Hepatocyte (in vitro differentiated cells): ENCODE measurements at regions not wholly inside any gene's neighbourhood (a gene's known extent, or its start where the extent isn't known, plus 50 kb on each side); places are given as distances from the start of the nearest gene placed in this dataset.

ENCODE experiments used
- CTCF ChIP-seq: fragments of 200-600 bp; sonication (generic); IDR thresholded peaks from 2 replicates; pipeline ENCODE4 v1.5.1; 2016; ENCODE audit warnings: antibody characterized with exemption, mild to moderate bottlenecking; ENCODE audit not compliant: poor library complexity
- EZH2 ChIP-seq: fragments of 200-600 bp; sonication (generic); IDR thresholded peaks from 2 replicates; pipeline ENCODE4 v1.6.1; 2016; ENCODE audit warnings: antibody characterized with exemption, mild to moderate bottlenecking, borderline replicate concordance
- EZH2phosphoT487 ChIP-seq: fragments of 200-600 bp; sonication (generic); IDR thresholded peaks from one replicate; pipeline ENCODE4 v1.6.1; 2018; ENCODE audit warnings: antibody characterized with exemption, mild to moderate bottlenecking, low read depth, moderate library complexity; ENCODE audit not compliant: unreplicated experiment, severe bottlenecking

GRCh38 chr5:68582284-68582683 lies 366.7 kb downstream of the PIK3R1 start:
- TF ChIP-seq CTCF (no peak), EZH2 (no peak), EZH2phosphoT487 (no peak)
